Calu3 (cell line): ENCODE measurements at regions not wholly inside any gene's neighbourhood (a gene's known extent, or its start where the extent isn't known, plus 50 kb on each side); places are given as distances from the start of the nearest gene placed in this dataset.

Experiments used
- BruUV-seq: library from RNA; stranded (reverse); fragments of 400-500 nt; replicated peaks from 2 replicates; lab custom pipeline; 2021; lab: Mats Ljungman, UMichigan
- CTCF ChIA-PET: fragments of 300-600 bp; sonication (Branson Sonifier 250); formaldehyde crosslinking; loops from one replicate; lab custom pipeline; 2022; ENCODE audit warnings: antibody characterized with exemption; lab: Charles Lee
- DNase-seq: peaks from one replicate; pipeline ENCODE4 v3.0.0; 2022
- H3K27ac Mint-ChIP-seq: one replicate; pipeline ENCODE4 v1.8.0; 2022; ENCODE audit warnings: mixed read lengths; ENCODE audit not compliant: unreplicated experiment
- H3K27me3 Mint-ChIP-seq: one replicate; pipeline ENCODE4 v1.8.0; 2022; ENCODE audit warnings: mixed read lengths; ENCODE audit not compliant: unreplicated experiment
- H3K36me3 Mint-ChIP-seq: one replicate; pipeline ENCODE4 v1.8.0; 2022; ENCODE audit warnings: mild to moderate bottlenecking, moderate library complexity, mixed read lengths; ENCODE audit not compliant: insufficient read depth, unreplicated experiment
- H3K4me1 Mint-ChIP-seq: one replicate; pipeline ENCODE4 v1.8.0; 2022; ENCODE audit warnings: mild to moderate bottlenecking, low read depth, mixed read lengths; ENCODE audit not compliant: unreplicated experiment
- H3K4me3 Mint-ChIP-seq: one replicate; pipeline ENCODE4 v1.8.0; 2022; ENCODE audit warnings: mild to moderate bottlenecking, low read depth, moderate library complexity, mixed read lengths; ENCODE audit not compliant: unreplicated experiment
- H3K9me3 Mint-ChIP-seq: one replicate; pipeline ENCODE4 v1.8.0; 2022; ENCODE audit warnings: low read depth, mixed read lengths; ENCODE audit not compliant: unreplicated experiment
- CTCF ChIP-seq: fragments of 200-600 bp; IDR thresholded peaks from one replicate; pipeline ENCODE4 v1.8.0; 2022; ENCODE audit warnings: antibody characterized with exemption; ENCODE audit not compliant: unreplicated experiment
- intact Hi-C: fragments of 100-400 bp; cut with micrococcal nuclease; formaldehyde crosslinking; loops from one replicate; pipeline ENCODE4 v1.10.0; 2022; ENCODE audit not compliant: unreplicated experiment

- Mint-ChIP-seq H3K36me3 (no peaks in the 10 kb centered on the region), H3K27me3 (no peaks in the 10 kb centered on the region), H3K9me3 (peaks cover 3% of the 10 kb centered on the region), H3K27ac (no peak overlapping the region), H3K4me1 (no peaks in the 10 kb centered on the region), H3K4me3 (no peak overlapping the region)
- no peak for DNase-seq
- CTCF ChIA-PET = no interaction called here
- intact Hi-C loops = no loop called here
- BruUV-seq = no TSS peak
- no peak for TF ChIP-seq CTCF
Observed at GRCh38 chr11:23574149-23574548, 713.9 kb upstream of the CCDC179 start.

GRCh38 chr11:23577296-23577695, 717.0 kb upstream of the CCDC179 start:
- Mint-ChIP-seq H3K27me3 (no peaks in the 10 kb centered on the region), H3K9me3 (peaks cover 3% of the 10 kb centered on the region), H3K36me3 (no peaks in the 10 kb centered on the region), H3K27ac (no peak overlapping the region), H3K4me1 (no peaks in the 10 kb centered on the region), H3K4me3 (no peak overlapping the region)
- no peak for TF ChIP-seq CTCF
- no peak for DNase-seq
- intact Hi-C loops = no loop called here
- CTCF ChIA-PET = no interaction called here
- no TSS peak for BruUV-seq

- Mint-ChIP-seq H3K27me3 (no peaks in the 10 kb centered on the region), H3K36me3 (no peaks in the 10 kb centered on the region), H3K4me1 (no peaks in the 10 kb centered on the region), H3K27ac (no peak overlapping the region), H3K9me3 (no peaks in the 10 kb centered on the region), H3K4me3 (no peak overlapping the region)
- CTCF ChIA-PET = interaction anchor here (1.2 kb wide), 1 partner anchor 45 kb away, joined by 3 read pairs; no protein-coding TSS in a partner anchor
- DNase-seq = no peak
- intact Hi-C loops = no loop called here
- TF ChIP-seq CTCF = no peak
- BruUV-seq = no TSS peak
Observed at GRCh38 chr11:23585416-23586104, 725.3 kb upstream of the CCDC179 start.

DNA sequence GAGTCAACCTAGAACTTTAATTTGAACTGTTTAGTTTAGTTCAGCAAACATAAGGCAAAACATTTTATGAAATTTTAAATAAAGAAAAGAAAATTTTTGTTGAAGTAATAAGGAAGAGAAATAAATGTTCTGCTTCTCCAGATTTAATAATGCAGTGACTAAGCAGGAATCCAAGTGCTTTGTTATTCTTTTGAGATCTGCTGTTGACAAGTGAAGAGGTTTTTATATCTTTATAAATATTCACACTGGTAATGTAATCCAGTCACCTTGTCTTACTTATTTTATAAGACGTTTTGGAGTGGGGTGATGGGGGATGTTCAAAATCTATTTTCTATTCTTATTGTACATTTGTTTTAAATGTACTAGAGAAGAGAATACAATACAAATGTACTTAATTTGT, 725.9 kb upstream of the CCDC179 start:
- no TSS peak for BruUV-seq
- no peak for TF ChIP-seq CTCF
- intact Hi-C loops = no loop called here
- no peak for DNase-seq
- Mint-ChIP-seq H3K27me3 (no peaks in the 10 kb centered on the region), H3K4me3 (no peak overlapping the region), H3K4me1 (no peaks in the 10 kb centered on the region), H3K27ac (no peak overlapping the region), H3K36me3 (no peaks in the 10 kb centered on the region), H3K9me3 (no peaks in the 10 kb centered on the region)
- CTCF ChIA-PET = interaction anchor here (1.2 kb wide), 1 partner anchor 46 kb away, joined by 3 read pairs; no protein-coding TSS in a partner anchor
